Endothelial cell of umbilical vein (primary cell): ENCODE measurements at regions not wholly inside any gene's neighbourhood (a gene's known extent, or its start where the extent isn't known, plus 50 kb on each side); places are given as distances from the start of the nearest gene placed in this dataset.

Experiments used
- BruUV-seq: library from RNA; stranded (reverse); fragments of 400-500 nt; replicated peaks from 2 replicates; lab custom pipeline; 2021; lab: Mats Ljungman, UMichigan
- CTCF ChIA-PET: fragments of 300-600, 350-600 bp; sonication (Branson Sonifier 250); formaldehyde crosslinking; loops from one replicate; lab custom pipeline; 2021; ENCODE audit warnings: antibody characterized with exemption, inconsistent platforms; lab: Charles Lee
- POLR2A ChIA-PET: fragments of 300-600, 350-600 bp; sonication (Branson Sonifier 250); formaldehyde crosslinking; loops from one replicate; lab custom pipeline; 2021; ENCODE audit warnings: antibody characterized with exemption, inconsistent platforms; lab: Charles Lee
- DNase-seq: peaks from one replicate; pipeline ENCODE4 v3.0.0-alpha.2; 2011; ENCODE audit warnings: low read depth, low spot score
- FAIRE-seq: peaks from 2 replicates; lab custom pipeline; 2011; peaks lifted over from hg19 to GRCh38; lab: Jason Lieb, UNC
- H2AFZ ChIP-seq: 2 replicates; pipeline ENCODE4 v1.6.0; 2012; ENCODE audit warnings: low read depth, low read length, control low read depth, inconsistent platforms
- H3K27ac ChIP-seq: 2 replicates; pipeline ENCODE4 v1.5.1; 2011; ENCODE audit warnings: low read depth, mild to moderate bottlenecking, control low read depth, low read length, moderate library complexity; ENCODE audit not compliant: insufficient read depth
- H3K27me3 ChIP-seq, 2 experiments: 2 replicates each; pipeline versions ENCODE4 v1.6.0 to v1.6.1; 2011; ENCODE audit warnings: low read length in 2 of 2, mixed read lengths in 1 of 2; ENCODE audit not compliant: control insufficient read depth in 2 of 2, insufficient read depth in 2 of 2
- H3K36me3 ChIP-seq, 2 experiments: 2 replicates in 1 of 2; 3 replicates in 1 of 2; pipeline ENCODE4 v1.5.1; 2011; ENCODE audit warnings: low read length in 2 of 2, mild to moderate bottlenecking in 1 of 2, moderate library complexity in 1 of 2; ENCODE audit not compliant: control insufficient read depth in 2 of 2, insufficient read depth in 2 of 2; ENCODE audit errors: extremely low read depth in 1 of 2
- H3K4me1 ChIP-seq: 3 replicates; pipeline ENCODE4 v1.5.1; 2011; ENCODE audit warnings: mild to moderate bottlenecking, low read length; ENCODE audit not compliant: control insufficient read depth, insufficient read depth; ENCODE audit errors: extremely low read depth
- H3K4me2 ChIP-seq: 2 replicates; pipeline ENCODE4 v1.6.1; 2011; ENCODE audit warnings: low read length, control low read depth, mixed read lengths; ENCODE audit not compliant: insufficient read depth
- H3K4me3 ChIP-seq, 3 experiments: fragments of 200-600 bp in 1 of 3; sonication (generic), shearing (Covaris generic) in 1 of 3; replicated peaks in 1 of 3; 2 replicates each; pipeline ENCODE4 v1.5.1; 2011 to 2016; ENCODE audit warnings: control low read depth in 3 of 3, low read length in 3 of 3, mild to moderate bottlenecking in 2 of 3, inconsistent platforms in 1 of 3, low read depth in 1 of 3, moderate library complexity in 1 of 3; ENCODE audit not compliant: insufficient read depth in 1 of 3
- H3K79me2 ChIP-seq: 2 replicates; pipeline ENCODE4 v1.6.0; 2012; ENCODE audit warnings: low read length, inconsistent platforms; ENCODE audit not compliant: control insufficient read depth, insufficient read depth
- H3K9ac ChIP-seq: replicated peaks from 2 replicates; pipeline ENCODE3; 2011; ENCODE audit warnings: low read length, control low read depth; ENCODE audit not compliant: insufficient read depth; ENCODE audit errors: extremely low read depth
- H3K9me1 ChIP-seq: replicated peaks from 3 replicates; pipeline ENCODE4 v1.6.0; 2011; ENCODE audit warnings: mild to moderate bottlenecking, low read length; ENCODE audit not compliant: control insufficient read depth, insufficient read depth; ENCODE audit errors: extremely low read depth
- H3K9me3 ChIP-seq: replicated peaks from 2 replicates; pipeline ENCODE4 v1.5.1; 2012; ENCODE audit warnings: low read length, inconsistent platforms; ENCODE audit not compliant: control insufficient read depth, insufficient read depth
- H4K20me1 ChIP-seq: replicated peaks from 2 replicates; pipeline ENCODE3; 2011; ENCODE audit warnings: mild to moderate bottlenecking, low read length; ENCODE audit not compliant: control insufficient read depth, insufficient read depth; ENCODE audit errors: extremely low read depth
- CTCF ChIP-seq, 2 donors: IDR thresholded peaks; 1 replicate in 1 of 2; 2 replicates in 1 of 2; pipeline ENCODE4 v1.5.1; 2011; ENCODE audit warnings: low read length in 2 of 2, mild to moderate bottlenecking in 2 of 2, moderate library complexity in 2 of 2, control low read depth in 1 of 2, inconsistent platforms in 1 of 2, low read depth in 1 of 2; ENCODE audit not compliant: insufficient read depth in 1 of 2; ENCODE audit errors: extremely low read depth in 1 of 2
- EZH2 ChIP-seq: IDR thresholded peaks from 2 replicates; pipeline ENCODE4 v1.6.1; 2012; ENCODE audit warnings: borderline replicate concordance, low read depth, mild to moderate bottlenecking, moderate library complexity, low read length, inconsistent platforms; ENCODE audit not compliant: severe bottlenecking
- FOS ChIP-seq: IDR thresholded peaks from 2 replicates; pipeline ENCODE4 v1.6.1; 2011; ENCODE audit warnings: mild to moderate bottlenecking, low read length, moderate library complexity, borderline replicate concordance; ENCODE audit not compliant: insufficient read depth
- GATA2 ChIP-seq: IDR thresholded peaks from 2 replicates; pipeline ENCODE4 v1.7.0; 2011; ENCODE audit warnings: low read depth, mild to moderate bottlenecking, moderate library complexity, mixed read lengths, low read length; ENCODE audit not compliant: insufficient read length, insufficient read depth
- JUN ChIP-seq: IDR thresholded peaks from 2 replicates; pipeline ENCODE4 v1.6.1; 2011; ENCODE audit warnings: borderline replicate concordance, low read depth; ENCODE audit not compliant: insufficient read length, insufficient read depth
- MAX ChIP-seq: IDR thresholded peaks from 2 replicates; pipeline ENCODE4 v1.6.1; 2011; ENCODE audit not compliant: insufficient read depth, insufficient read length
- MYC ChIP-seq: IDR thresholded peaks from one replicate; pipeline ENCODE4 v1.6.1; 2011; ENCODE audit warnings: mild to moderate bottlenecking, low read depth, low read length
- POLR2A ChIP-seq: IDR thresholded peaks from 2 replicates; pipeline ENCODE4 v1.6.1; 2012; ENCODE audit warnings: low read depth, mild to moderate bottlenecking, control low read depth, low read length
- POLR2AphosphoS5 ChIP-seq: IDR thresholded peaks from 2 replicates; pipeline ENCODE4 v1.6.1; 2012; ENCODE audit warnings: low read depth, mild to moderate bottlenecking, control low read depth, low read length, moderate library complexity; ENCODE audit not compliant: insufficient read depth
- dilution Hi-C: fragments of 300-500 bp; cut with MboI; formaldehyde crosslinking; loops from one replicate; pipeline ENCODE4 v1.15.0; 2019; ENCODE audit warnings: low sequenced_read_pairs; ENCODE audit not compliant: extremely low pct_ligation_motif_present
- intact Hi-C: fragments of 100-400 bp; cut with micrococcal nuclease; formaldehyde crosslinking; loops from one replicate; pipeline ENCODE4 v1.10.0; 2022

DNA sequence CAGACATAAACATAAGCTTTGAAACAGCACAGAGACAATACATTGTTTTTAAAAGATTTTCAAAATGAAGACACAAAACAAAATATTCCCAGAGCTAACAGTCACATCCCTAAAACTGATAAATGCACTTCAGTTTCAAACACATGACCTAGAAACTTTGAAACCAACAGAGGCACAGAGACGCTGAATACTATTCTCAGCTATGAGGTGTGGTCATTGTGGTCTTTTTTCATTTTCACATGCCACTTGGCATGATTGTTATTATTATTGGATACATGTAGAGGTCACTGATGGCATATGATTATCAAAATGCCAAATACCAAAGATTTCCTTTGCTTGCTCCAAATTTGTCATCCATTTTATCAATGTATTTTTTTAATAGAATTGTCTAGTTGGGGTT lies 306.9 kb downstream of the QKI start:
- H3K27me3 ChIP-seq = no peaks in the 10 kb centered on the region
- no peaks in the 10 kb centered on the region for H4K20me1 ChIP-seq
- FAIRE-seq (no peak), DNase-seq (no peak)
- no peaks in the 10 kb centered on the region for H3K79me2 ChIP-seq
- no peak overlapping the region for H3K27ac ChIP-seq
- H2AFZ ChIP-seq = no peak overlapping the region
- H3K9ac ChIP-seq = no peak overlapping the region
- ChIA-PET CTCF (no interaction called here), POLR2A (no interaction called here)
- no peaks in the 10 kb centered on the region for H3K36me3 ChIP-seq
- no peaks in the 10 kb centered on the region for H3K9me1 ChIP-seq
- intact Hi-C loops = no loop called here
- H3K4me3 ChIP-seq = no peak overlapping the region
- BruUV-seq = no TSS peak
- no peak for TF ChIP-seq POLR2A
- no peak for TF ChIP-seq GATA2
- no peak for TF ChIP-seq MAX
- no peak for TF ChIP-seq JUN
- no peak for TF ChIP-seq FOS
- no peak for TF ChIP-seq CTCF (IDR thresholded peaks at IDR 0.05; ENCODE audit: extremely low read depth in 1 of 2, insufficient read depth in 1 of 2, low read depth in 1 of 2, low read length in 2 of 2)
- TF ChIP-seq POLR2AphosphoS5 = no peak
- TF ChIP-seq EZH2 = no peak
- TF ChIP-seq MYC = no peak
- H3K4me2 ChIP-seq = no peak overlapping the region
- H3K4me1 ChIP-seq = no peaks in the 10 kb centered on the region
- dilution Hi-C loops = no loop called here
- H3K9me3 ChIP-seq = no peaks in the 10 kb centered on the region
